ENCODE measurements at regions not wholly inside any gene's neighbourhood (a gene's known extent, or its start where the extent isn't known, plus 50 kb on each side); places are given as distances from the start of the nearest gene placed in this dataset.
"Not testable (repeated sequence)": the region's sequence is repeated elsewhere in the genome, so short reads cannot be mapped to it uniquely, and the experiment has no call there.

DNA sequence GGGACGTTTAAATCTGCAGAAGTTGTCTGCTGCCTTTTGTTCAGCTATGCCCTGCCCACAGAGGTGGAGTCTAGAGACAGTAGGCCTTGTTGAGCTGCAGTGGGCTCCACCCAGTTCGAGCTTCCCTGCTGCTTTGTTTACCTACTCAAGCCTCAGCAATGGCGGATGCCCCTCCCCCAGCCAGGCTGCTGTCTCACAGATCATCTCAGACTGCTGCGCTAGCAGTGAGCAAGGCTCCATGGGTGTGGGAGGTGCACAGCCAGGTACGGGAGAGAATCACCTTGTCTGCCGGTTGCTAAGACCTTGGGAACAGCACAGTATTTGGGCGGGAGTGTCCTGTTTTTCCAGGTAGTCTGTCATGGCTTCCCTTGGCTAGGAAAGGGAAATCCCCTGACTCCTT is 114.3 kb upstream of the PALM2AKAP2 start:
- TF ChIP-seq, protein P1, sequence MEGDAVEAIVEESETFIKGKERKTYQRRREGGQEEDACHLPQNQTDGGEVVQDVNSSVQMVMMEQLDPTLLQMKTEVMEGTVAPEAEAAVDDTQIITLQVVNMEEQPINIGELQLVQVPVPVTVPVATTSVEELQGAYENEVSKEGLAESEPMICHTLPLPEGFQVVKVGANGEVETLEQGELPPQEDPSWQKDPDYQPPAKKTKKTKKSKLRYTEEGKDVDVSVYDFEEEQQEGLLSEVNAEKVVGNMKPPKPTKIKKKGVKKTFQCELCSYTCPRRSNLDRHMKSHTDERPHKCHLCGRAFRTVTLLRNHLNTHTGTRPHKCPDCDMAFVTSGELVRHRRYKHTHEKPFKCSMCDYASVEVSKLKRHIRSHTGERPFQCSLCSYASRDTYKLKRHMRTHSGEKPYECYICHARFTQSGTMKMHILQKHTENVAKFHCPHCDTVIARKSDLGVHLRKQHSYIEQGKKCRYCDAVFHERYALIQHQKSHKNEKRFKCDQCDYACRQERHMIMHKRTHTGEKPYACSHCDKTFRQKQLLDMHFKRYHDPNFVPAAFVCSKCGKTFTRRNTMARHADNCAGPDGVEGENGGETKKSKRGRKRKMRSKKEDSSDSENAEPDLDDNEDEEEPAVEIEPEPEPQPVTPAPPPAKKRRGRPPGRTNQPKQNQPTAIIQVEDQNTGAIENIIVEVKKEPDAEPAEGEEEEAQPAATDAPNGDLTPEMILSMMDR (conservative IDR thresholded peaks at IDR 0.05; ENCODE audit: low read depth, low read length), result not testable (repeated sequence)
- not testable (repeated sequence) for TF ChIP-seq EZH2 (IDR thresholded peaks at IDR 0.05; ENCODE audit: borderline replicate concordance, low read depth, low read length, poor library complexity, severe bottlenecking)
